Thyroid gland (tissue), 4 donors: ENCODE measurements at regions not wholly inside any gene's neighbourhood (a gene's known extent, or its start where the extent isn't known, plus 50 kb on each side); places are given as distances from the start of the nearest gene placed in this dataset.

Experiments
- DNase-seq, 2 donors: peaks; one replicate each; pipeline ENCODE4 v3.0.0-alpha.2; 2019
- H3K27ac ChIP-seq, 3 donors: fragments of 200-600 bp; sonication (generic); 1 replicate in 2 of 3; 2 replicates in 1 of 3; pipeline ENCODE4 v1.5.1; 2016 to 2019; ENCODE audit warnings: mild to moderate bottlenecking in 1 of 3, moderate library complexity in 1 of 3
- H3K27me3 ChIP-seq: fragments of 200-600 bp; sonication (generic); one replicate; pipeline ENCODE4 v1.5.1; 2019
- H3K36me3 ChIP-seq, 2 donors: fragments of 200-600 bp; sonication (generic); one replicate each; pipeline ENCODE4 v1.5.1; 2016 to 2019
- H3K4me1 ChIP-seq, 2 donors: fragments of 200-600 bp; sonication (generic); one replicate each; pipeline ENCODE4 v1.5.1; 2017 to 2019
- H3K4me3 ChIP-seq, 3 donors: fragments of 200-600 bp; sonication (generic); replicated peaks in 1 of 3; 1 replicate in 2 of 3; 2 replicates in 1 of 3; pipeline ENCODE4 v1.5.1; 2016; ENCODE audit warnings: mild to moderate bottlenecking in 1 of 3
- H3K9me3 ChIP-seq: fragments of 200-600 bp; sonication (generic); one replicate; pipeline ENCODE4 v1.5.1; 2017
- CTCF ChIP-seq, 6 experiments: fragments of 200-600 bp in 3 of 6; fragments of 450-650 bp in 3 of 6; sonication (generic) in 3 of 6; IDR thresholded peaks; one replicate each; pipeline ENCODE4 v1.5.1; 2016 to 2019; ENCODE audit warnings: antibody characterized with exemption in 6 of 6, mild to moderate bottlenecking in 2 of 6, inconsistent platforms in 1 of 6, moderate library complexity in 1 of 6
- POLR2A ChIP-seq, 2 donors: fragments of 450-650 bp; IDR thresholded peaks; one replicate each; pipeline ENCODE4 v1.6.1; 2017; ENCODE audit warnings: antibody characterized with exemption in 2 of 2, mild to moderate bottlenecking in 2 of 2, moderate library complexity in 1 of 2
- WGBS, 2 donors: methylation state at CpG; one replicate each; pipeline ENCODE4 v1.1.5; 2017; 5-methylcytosine and 5-hydroxymethylcytosine counted together
- intact Hi-C: fragments of 100-400 bp; cut with DNase I; formaldehyde crosslinking; loops from one replicate; pipeline ENCODE4 v1.15.1; 2023

- no peak for DNase-seq
- TF ChIP-seq CTCF (IDR thresholded peaks at IDR 0.05) (no peak), POLR2A (IDR thresholded peaks at IDR 0.05) (no peak)
- intact Hi-C loops: no loop called here
- WGBS, 2 donors: 77 to 95% methylated on average over 2 of the region's 2 CpGs
- Histone ChIP-seq H3K36me3 (no peaks in the 10 kb centered on the region), H3K4me1 (no peaks in the 10 kb centered on the region), H3K27ac (no peak overlapping the region), H3K4me3 (no peak overlapping the region), H3K9me3 (no peaks in the 10 kb centered on the region), H3K27me3 (no peaks in the 10 kb centered on the region)
These were observed 1053.4 kb upstream of the CITED2 start for GRCh38 chr6:140427842-140428241.

GRCh38 chr6:140414966-140415620 lies 1040.6 kb upstream of the CITED2 start:
- DNase-seq: peak; percentile 10 to 27
- H3K36me3 ChIP-seq: no peaks in the 10 kb centered on the region
- no peak overlapping the region for H3K4me3 ChIP-seq
- TF ChIP-seq POLR2A (IDR thresholded peaks at IDR 0.05): no peak
- TF ChIP-seq CTCF (IDR thresholded peaks at IDR 0.05): no peak
- no peaks in the 10 kb centered on the region for H3K27me3 ChIP-seq
- 93 to 99% methylated on average over 9 of the region's 9 CpGs for WGBS, 2 donors
- no peaks in the 10 kb centered on the region for H3K4me1 ChIP-seq
- intact Hi-C loops: no loop called here
- H3K9me3 ChIP-seq: no peaks in the 10 kb centered on the region
- no peak overlapping the region for H3K27ac ChIP-seq

- TF ChIP-seq CTCF (IDR thresholded peaks at IDR 0.05) (no peak), POLR2A (IDR thresholded peaks at IDR 0.05) (no peak)
These were observed 1028.6 kb upstream of the CITED2 start for GRCh38 chr6:140403020-140403419.

GRCh38 chr6:140401761-140402160 lies 1027.3 kb upstream of the CITED2 start:
- DNase-seq: no peak
- 83 to 85% methylated on average over 1 of the region's 1 CpG for WGBS, 2 donors
- Histone ChIP-seq H3K27ac (no peak overlapping the region), H3K27me3 (no peaks in the 10 kb centered on the region), H3K4me3 (no peak overlapping the region), H3K36me3 (no peaks in the 10 kb centered on the region), H3K9me3 (no peaks in the 10 kb centered on the region), H3K4me1 (no peaks in the 10 kb centered on the region)
- intact Hi-C loops: no loop called here
- TF ChIP-seq POLR2A (IDR thresholded peaks at IDR 0.05) (no peak), CTCF (IDR thresholded peaks at IDR 0.05) (no peak)

More at GRCh38 chr6:140403020-140403419, 1028.6 kb upstream of the CITED2 start:
- Histone ChIP-seq H3K27me3 (no peaks in the 10 kb centered on the region), H3K4me3 (no peak overlapping the region), H3K36me3 (no peaks in the 10 kb centered on the region), H3K9me3 (no peaks in the 10 kb centered on the region), H3K27ac (no peak overlapping the region), H3K4me1 (no peaks in the 10 kb centered on the region)
- DNase-seq: no peak
- intact Hi-C loops: no loop called here

GRCh38 chr6:140398076-140398475 lies 1023.6 kb upstream of the CITED2 start:
- no peaks in the 10 kb centered on the region for H3K4me1 ChIP-seq
- H3K4me3 ChIP-seq: no peak overlapping the region
- intact Hi-C loops: no loop called here
- no peaks in the 10 kb centered on the region for H3K9me3 ChIP-seq
- no peak for DNase-seq
- no peak overlapping the region for H3K27ac ChIP-seq
- no peaks in the 10 kb centered on the region for H3K27me3 ChIP-seq
- H3K36me3 ChIP-seq: no peaks in the 10 kb centered on the region
- TF ChIP-seq CTCF (IDR thresholded peaks at IDR 0.05): no peak
- TF ChIP-seq POLR2A (IDR thresholded peaks at IDR 0.05): no peak
